ENCODE measurements at regions not wholly inside any gene's neighbourhood (a gene's known extent, or its start where the extent isn't known, plus 50 kb on each side); places are given as distances from the start of the nearest gene placed in this dataset.
A peak's percentile ranks its signal among the peaks of the same experiment; 100 is the strongest.

DNA sequence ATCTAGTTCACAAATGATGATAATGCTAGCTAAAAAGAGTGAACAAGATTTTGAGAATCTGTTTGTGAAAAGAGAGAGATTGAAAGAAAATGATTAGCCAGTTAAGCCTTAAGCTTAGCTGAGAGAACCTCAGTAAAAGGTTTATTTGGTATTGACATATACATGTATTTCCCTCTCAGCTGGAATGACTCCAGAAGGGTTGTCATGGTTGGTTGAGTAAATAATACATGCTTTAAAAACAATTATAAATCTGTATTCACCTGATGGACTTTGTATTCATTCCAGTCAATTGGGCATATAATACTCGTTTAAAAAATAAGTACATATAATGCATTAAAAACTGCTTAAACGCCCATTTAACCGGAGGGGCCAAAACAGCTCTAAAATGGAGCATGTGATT, 181.4 kb downstream of the GRB14 start:
- Histone ChIP-seq H3K9me3 (ENCODE audit: insufficient read depth, low read length) (no peaks in the 10 kb centered on the region), H3K4me1 (ENCODE audit: insufficient read depth, insufficient read length) (no peaks in the 10 kb centered on the region), H3K36me3 (ENCODE audit: insufficient read depth, insufficient read length, low read length) (no peaks in the 10 kb centered on the region), H3K27me3 (ENCODE audit: insufficient read depth, insufficient read length) (no peaks in the 10 kb centered on the region), H3K9ac (ENCODE audit: insufficient read length, low read depth) (no peak overlapping the region), H3K4me3 (ENCODE audit: insufficient read length, low read depth) (no peak overlapping the region)
- no peak for TF ChIP-seq ZNF274 (IDR thresholded peaks at IDR 0.05; ENCODE audit: low read depth, low read length)
- no peak for DNase-seq (ENCODE audit: low read depth, low spot score)

DNA sequence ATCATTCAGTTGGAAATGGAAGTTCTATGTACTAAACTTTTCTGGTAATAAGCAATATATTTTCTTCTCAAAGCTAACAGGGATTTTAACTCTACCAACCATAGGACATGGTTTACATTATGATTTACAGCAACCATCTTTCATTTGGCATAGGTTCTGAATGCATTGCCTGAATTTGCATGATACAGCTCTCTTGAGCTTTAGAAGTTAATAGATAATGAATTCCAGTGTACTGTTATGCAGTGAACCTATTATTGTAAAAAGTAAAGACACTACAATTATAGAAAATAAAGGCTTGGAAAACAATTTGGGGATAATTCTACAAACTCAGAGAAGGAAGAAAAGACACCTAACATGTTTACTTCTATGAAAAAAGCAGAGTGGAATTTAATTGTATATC, 182.0 kb downstream of the GRB14 start:
- H3K27me3 ChIP-seq (ENCODE audit: insufficient read depth, insufficient read length), result no peaks in the 10 kb centered on the region
- no peaks in the 10 kb centered on the region for H3K4me1 ChIP-seq (ENCODE audit: insufficient read depth, insufficient read length)
- no peaks in the 10 kb centered on the region for H3K9me3 ChIP-seq (ENCODE audit: insufficient read depth, low read length)
- H3K9ac ChIP-seq (ENCODE audit: insufficient read length, low read depth), result no peak overlapping the region
- TF ChIP-seq SUZ12 (IDR thresholded peaks at IDR 0.05; ENCODE audit: extremely low read depth, insufficient read depth, insufficient read length) (no peak), YY1 (IDR thresholded peaks at IDR 0.05; ENCODE audit: insufficient read depth, insufficient read length) (no peak), ZNF274 (IDR thresholded peaks at IDR 0.05; ENCODE audit: low read depth, low read length) (no peak)
- H3K36me3 ChIP-seq (ENCODE audit: insufficient read depth, insufficient read length, low read length), result no peaks in the 10 kb centered on the region
- H3K4me3 ChIP-seq (ENCODE audit: insufficient read length, low read depth), result no peak overlapping the region
- no peak for DNase-seq (ENCODE audit: low read depth, low spot score)

DNA sequence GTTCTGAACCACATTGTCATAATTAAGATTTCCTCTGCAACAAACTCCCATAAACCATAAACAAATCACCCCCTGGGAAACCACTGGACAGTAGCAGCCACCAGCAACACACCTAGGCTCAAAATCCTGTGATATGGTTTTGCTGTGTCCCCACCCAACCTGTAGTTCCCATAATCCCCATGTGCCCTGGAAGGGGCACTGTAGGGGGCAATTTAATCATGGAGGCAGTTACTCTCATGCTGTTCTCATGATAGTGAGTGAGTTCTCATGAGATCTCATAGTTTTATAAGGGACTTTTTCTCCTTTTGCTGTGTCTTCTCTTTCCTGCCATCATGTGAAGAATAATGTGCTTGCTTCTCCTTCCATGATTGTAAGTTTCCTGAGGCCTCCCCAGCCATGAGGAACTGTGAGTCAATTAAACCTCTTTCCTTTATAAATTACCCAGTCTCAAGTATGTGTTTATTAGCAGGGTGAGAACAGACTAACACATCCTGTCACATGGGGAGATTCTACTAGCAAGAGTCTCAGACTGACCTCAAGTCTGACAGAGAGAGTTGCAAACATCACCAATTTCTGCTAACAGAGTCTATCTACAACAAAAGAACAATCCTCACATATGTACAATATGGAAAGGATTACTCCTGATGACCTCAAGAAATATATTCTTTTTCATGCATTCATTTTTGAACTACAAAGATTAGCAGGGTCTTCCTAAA, 182.6 kb downstream of the GRB14 start:
- Histone ChIP-seq H3K27me3 (ENCODE audit: insufficient read depth, insufficient read length) (no peaks in the 10 kb centered on the region), H3K4me3 (ENCODE audit: insufficient read length, low read depth) (no peak overlapping the region), H3K9ac (ENCODE audit: insufficient read length, low read depth) (no peak overlapping the region), H3K4me1 (ENCODE audit: insufficient read depth, insufficient read length) (no peaks in the 10 kb centered on the region), H3K36me3 (ENCODE audit: insufficient read depth, insufficient read length, low read length) (no peaks in the 10 kb centered on the region), H3K9me3 (ENCODE audit: insufficient read depth, low read length) (no peaks in the 10 kb centered on the region)
- no peak for TF ChIP-seq SUZ12 (IDR thresholded peaks at IDR 0.05; ENCODE audit: extremely low read depth, insufficient read depth, insufficient read length)
- no peak for TF ChIP-seq ZNF274 (IDR thresholded peaks at IDR 0.05; ENCODE audit: low read depth, low read length)
- TF ChIP-seq YY1 (IDR thresholded peaks at IDR 0.05; ENCODE audit: insufficient read depth, insufficient read length), result no peak
- no peak for DNase-seq (ENCODE audit: low read depth, low spot score)

DNA sequence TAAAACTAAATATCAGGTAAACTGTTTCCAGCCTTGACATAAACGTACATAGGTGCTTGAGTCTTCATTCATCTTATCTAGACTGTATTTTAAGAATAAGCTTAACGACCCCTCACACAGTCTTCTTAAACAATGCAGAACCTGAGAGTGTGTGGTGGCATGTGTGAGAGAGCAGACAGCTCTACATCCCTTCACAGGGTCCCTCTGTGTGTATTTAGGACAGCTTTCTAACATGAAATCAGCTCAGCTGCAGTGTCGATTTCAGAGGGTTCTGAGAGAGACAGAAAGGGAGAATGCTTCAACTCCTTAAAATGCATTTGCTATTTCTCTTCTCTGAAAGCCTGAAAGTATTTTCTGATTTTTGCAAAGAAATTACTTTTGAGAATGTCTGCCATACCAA, 185.2 kb downstream of the GRB14 start:
- no peak for DNase-seq (ENCODE audit: low read depth, low spot score)
- Histone ChIP-seq H3K27me3 (ENCODE audit: insufficient read depth, insufficient read length) (no peaks in the 10 kb centered on the region), H3K36me3 (ENCODE audit: insufficient read depth, insufficient read length, low read length) (no peaks in the 10 kb centered on the region), H3K9ac (ENCODE audit: insufficient read length, low read depth) (no peak overlapping the region), H3K9me3 (ENCODE audit: insufficient read depth, low read length) (no peaks in the 10 kb centered on the region), H3K4me3 (ENCODE audit: insufficient read length, low read depth) (no peak overlapping the region), H3K4me1 (ENCODE audit: insufficient read depth, insufficient read length) (no peaks in the 10 kb centered on the region)
- TF ChIP-seq ZNF274 (IDR thresholded peaks at IDR 0.05; ENCODE audit: low read depth, low read length), result no peak
- TF ChIP-seq YY1 (IDR thresholded peaks at IDR 0.05; ENCODE audit: insufficient read depth, insufficient read length), result no peak
- no peak for TF ChIP-seq SUZ12 (IDR thresholded peaks at IDR 0.05; ENCODE audit: extremely low read depth, insufficient read depth, insufficient read length)

DNA sequence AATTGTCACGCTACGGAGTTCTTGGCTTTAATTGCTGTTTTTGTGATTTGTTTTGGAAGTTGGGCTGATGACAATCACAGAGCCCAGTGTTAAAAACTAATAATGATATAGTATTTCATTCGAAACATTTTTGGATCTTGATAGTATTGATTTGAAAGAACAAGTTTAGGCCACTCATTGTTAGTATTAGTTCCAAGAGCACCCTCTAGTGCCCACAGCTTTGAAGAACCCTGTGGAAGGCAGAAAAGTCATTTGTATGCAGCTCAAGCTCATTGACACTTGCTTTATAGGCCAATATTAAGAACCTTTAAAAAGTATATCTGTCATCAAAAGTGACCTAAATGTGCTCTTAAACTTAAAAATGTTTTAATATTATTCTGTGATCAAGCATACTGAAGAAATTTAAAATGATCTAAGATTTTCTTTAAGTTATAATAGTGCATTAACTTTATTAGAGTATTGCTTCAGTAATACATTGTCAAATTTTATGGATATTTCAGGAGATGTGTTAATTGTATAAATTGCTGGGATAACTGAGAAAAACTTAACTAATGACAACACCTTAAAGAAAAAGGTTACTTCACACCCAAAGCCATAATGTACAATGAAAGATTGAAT, 191.0 kb downstream of the GRB14 start:
- Histone ChIP-seq H3K4me3 (ENCODE audit: insufficient read length, low read depth) (no peak overlapping the region), H3K4me1 (ENCODE audit: insufficient read depth, insufficient read length) (no peaks in the 10 kb centered on the region), H3K36me3 (ENCODE audit: insufficient read depth, insufficient read length, low read length) (no peaks in the 10 kb centered on the region), H3K27me3 (ENCODE audit: insufficient read depth, insufficient read length) (no peaks in the 10 kb centered on the region), H3K9ac (ENCODE audit: insufficient read length, low read depth) (no peak overlapping the region), H3K9me3 (ENCODE audit: insufficient read depth, low read length) (no peaks in the 10 kb centered on the region)
- TF ChIP-seq YY1 (IDR thresholded peaks at IDR 0.05; ENCODE audit: insufficient read depth, insufficient read length), result no peak
- no peak for TF ChIP-seq SUZ12 (IDR thresholded peaks at IDR 0.05; ENCODE audit: extremely low read depth, insufficient read depth, insufficient read length)
- TF ChIP-seq ZNF274 (IDR thresholded peaks at IDR 0.05; ENCODE audit: low read depth, low read length), result no peak
- DNase-seq (ENCODE audit: low read depth, low spot score), result peak; percentile 40

DNA sequence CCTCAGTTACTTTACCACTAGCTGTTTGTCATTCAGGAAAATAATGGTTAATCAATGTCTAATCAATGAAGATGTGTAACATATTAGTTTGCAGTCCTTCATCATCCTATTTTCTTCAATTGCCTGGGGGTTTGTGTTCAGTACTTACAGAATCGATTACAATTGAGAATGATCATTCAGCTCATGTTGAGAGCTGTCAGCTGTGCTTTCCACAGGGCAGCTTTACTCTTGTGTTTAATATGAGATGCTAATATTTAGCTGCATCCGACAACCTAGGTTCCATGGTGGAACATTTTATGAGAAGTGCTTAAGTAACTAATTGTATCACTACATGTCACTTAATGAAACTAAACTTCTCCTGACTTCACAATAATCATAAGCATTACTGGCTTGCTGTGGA, 191.9 kb downstream of the GRB14 start:
- Histone ChIP-seq H3K27me3 (ENCODE audit: insufficient read depth, insufficient read length) (no peaks in the 10 kb centered on the region), H3K9me3 (ENCODE audit: insufficient read depth, low read length) (no peaks in the 10 kb centered on the region), H3K9ac (ENCODE audit: insufficient read length, low read depth) (no peak overlapping the region), H3K4me1 (ENCODE audit: insufficient read depth, insufficient read length) (no peaks in the 10 kb centered on the region), H3K36me3 (ENCODE audit: insufficient read depth, insufficient read length, low read length) (no peaks in the 10 kb centered on the region), H3K4me3 (ENCODE audit: insufficient read length, low read depth) (no peak overlapping the region)
- no peak for TF ChIP-seq YY1 (IDR thresholded peaks at IDR 0.05; ENCODE audit: insufficient read depth, insufficient read length)
- TF ChIP-seq ZNF274 (IDR thresholded peaks at IDR 0.05; ENCODE audit: low read depth, low read length), result no peak
- TF ChIP-seq SUZ12 (IDR thresholded peaks at IDR 0.05; ENCODE audit: extremely low read depth, insufficient read depth, insufficient read length), result no peak
- DNase-seq (ENCODE audit: low read depth, low spot score), result no peak

DNA sequence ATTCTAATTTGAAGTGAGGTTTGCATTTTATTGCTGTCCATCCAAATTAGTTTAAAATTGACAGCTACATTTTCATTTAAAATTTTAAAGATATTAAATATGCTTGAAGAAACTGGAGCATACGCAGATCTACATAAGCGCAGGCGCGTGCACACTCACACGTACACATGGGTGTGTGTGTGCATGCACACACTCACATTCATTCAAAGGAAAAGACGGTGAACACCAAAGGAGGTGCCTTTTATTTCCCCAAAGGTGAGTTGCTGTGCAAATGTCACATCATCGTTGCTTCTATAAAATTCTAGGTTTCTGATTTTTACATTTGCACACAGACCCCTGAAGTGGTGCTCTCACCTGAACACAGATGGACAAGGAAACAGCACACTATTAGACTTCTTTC, 194.2 kb downstream of the GRB14 start:
- Histone ChIP-seq H3K36me3 (ENCODE audit: insufficient read depth, insufficient read length, low read length) (no peaks in the 10 kb centered on the region), H3K4me1 (ENCODE audit: insufficient read depth, insufficient read length) (no peaks in the 10 kb centered on the region), H3K9ac (ENCODE audit: insufficient read length, low read depth) (no peak overlapping the region), H3K9me3 (ENCODE audit: insufficient read depth, low read length) (no peaks in the 10 kb centered on the region), H3K4me3 (ENCODE audit: insufficient read length, low read depth) (no peak overlapping the region), H3K27me3 (ENCODE audit: insufficient read depth, insufficient read length) (no peaks in the 10 kb centered on the region)
- TF ChIP-seq ZNF274 (IDR thresholded peaks at IDR 0.05; ENCODE audit: low read depth, low read length), result no peak
- TF ChIP-seq YY1 (IDR thresholded peaks at IDR 0.05; ENCODE audit: insufficient read depth, insufficient read length), result no peak
- TF ChIP-seq SUZ12 (IDR thresholded peaks at IDR 0.05; ENCODE audit: extremely low read depth, insufficient read depth, insufficient read length), result no peak
- no peak for DNase-seq (ENCODE audit: low read depth, low spot score)

Data from NT2/D1 (cell line).